GM18526 (cell line): ENCODE measurements at regions not wholly inside any gene's neighbourhood (a gene's known extent, or its start where the extent isn't known, plus 50 kb on each side); places are given as distances from the start of the nearest gene placed in this dataset.

Experiments used
- POLR2A ChIP-seq: IDR thresholded peaks from 3 replicates; pipeline ENCODE4 v1.6.1; 2011; ENCODE audit not compliant: insufficient read length; ENCODE audit errors: extremely low read depth

DNA sequence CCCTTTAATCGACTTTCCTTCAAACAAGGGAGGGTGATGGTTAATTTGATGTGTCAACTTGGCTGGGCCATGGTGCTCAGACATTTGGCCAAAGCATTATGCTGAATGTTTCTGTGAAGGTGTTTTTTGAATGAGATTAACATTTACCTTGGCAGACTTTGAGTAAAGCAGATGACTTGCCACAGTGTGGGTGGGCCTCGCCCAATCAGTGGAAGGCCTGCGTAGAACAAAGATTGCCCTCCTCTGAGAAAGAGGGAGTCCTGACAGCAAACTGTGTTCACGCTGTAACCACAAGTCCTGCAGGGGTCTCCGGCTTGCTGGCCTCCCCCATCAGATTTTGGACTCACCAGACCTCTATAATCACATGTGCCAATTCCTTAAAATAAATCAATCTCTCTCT lies 118.7 kb downstream of the SOX9 start:
- TF ChIP-seq POLR2A: no peak

GRCh38 chr17:72240333-72240732 lies 119.5 kb downstream of the SOX9 start:
- no peak for TF ChIP-seq POLR2A

GRCh38 chr17:72244494-72244893 lies 123.7 kb downstream of the SOX9 start:
- no peak for TF ChIP-seq POLR2A

DNA sequence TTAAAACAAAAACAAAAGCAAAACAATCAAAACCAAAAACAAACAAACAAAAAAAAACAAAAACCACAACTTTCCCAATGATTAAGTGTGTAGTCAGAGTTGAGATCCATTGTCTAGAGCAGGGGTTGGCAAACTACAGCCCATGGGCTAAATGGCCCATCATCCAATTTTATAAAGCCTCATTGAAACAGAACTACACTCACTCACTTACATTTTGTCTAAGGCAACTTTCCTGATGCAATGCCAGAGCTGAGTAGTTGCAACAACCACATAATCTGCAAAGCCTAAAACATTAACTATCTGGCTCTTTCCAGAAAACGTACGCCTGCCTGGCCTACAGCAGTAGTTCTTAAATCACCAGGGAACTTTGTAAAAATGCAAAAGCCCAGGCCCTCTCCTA lies 124.1 kb downstream of the SOX9 start:
- no peak for TF ChIP-seq POLR2A

- no peak for TF ChIP-seq POLR2A
Measured at GRCh38 chr17:72249441-72249840, 128.6 kb downstream of the SOX9 start.

DNA sequence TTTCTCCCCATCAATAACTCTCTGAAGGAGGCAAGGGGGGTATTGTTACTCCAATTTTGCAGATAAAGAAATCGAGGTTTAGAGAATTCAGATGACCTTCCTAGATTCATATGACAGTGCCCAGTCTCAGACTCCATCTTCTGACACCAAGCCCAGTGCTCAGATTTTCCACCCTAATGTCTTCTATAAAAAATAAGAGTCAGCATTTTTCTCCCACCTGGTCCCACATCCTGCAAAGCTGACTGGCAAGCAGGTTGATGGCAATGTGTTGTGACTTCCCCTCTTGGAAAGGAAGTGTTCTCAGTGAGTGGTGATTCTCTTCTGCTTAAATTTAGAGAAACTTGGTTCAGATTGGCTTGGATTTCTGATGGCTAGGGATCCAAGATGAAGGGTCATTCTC lies 129.4 kb downstream of the SOX9 start:
- TF ChIP-seq POLR2A: no peak

GRCh38 chr17:72253597-72253996 lies 132.8 kb downstream of the SOX9 start:
- TF ChIP-seq POLR2A: no peak

- no peak for TF ChIP-seq POLR2A
Measured at GRCh38 chr17:72254808-72255449, 134.1 kb downstream of the SOX9 start.

GRCh38 chr17:72255481-72255880 lies 134.7 kb downstream of the SOX9 start:
- TF ChIP-seq POLR2A: no peak

DNA sequence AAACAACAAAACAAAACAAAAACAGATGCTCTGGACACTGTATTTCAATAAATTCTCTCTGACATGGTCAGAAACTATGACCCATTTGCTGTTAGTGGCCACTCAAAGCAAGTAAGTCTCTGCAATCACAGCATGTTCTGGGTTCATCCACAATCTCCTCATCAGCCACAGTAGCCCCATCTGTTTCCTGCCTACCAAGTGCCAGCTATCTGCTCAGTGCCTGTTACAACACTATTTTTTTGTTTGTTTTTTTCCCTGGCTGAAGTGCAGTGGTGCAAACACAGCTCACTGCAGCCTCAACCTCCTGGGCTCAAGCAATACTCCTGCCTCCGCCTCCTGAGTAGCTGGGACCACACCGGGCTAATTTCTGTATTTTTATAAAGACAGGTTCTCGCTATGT lies 137.9 kb downstream of the SOX9 start:
- no peak for TF ChIP-seq POLR2A

GRCh38 chr17:72259922-72260321 lies 139.1 kb downstream of the SOX9 start:
- no peak for TF ChIP-seq POLR2A

- no peak for TF ChIP-seq POLR2A
Measured at GRCh38 chr17:72262766-72263165, 141.9 kb downstream of the SOX9 start.

- TF ChIP-seq POLR2A: no peak
Measured at GRCh38 chr17:72264682-72265405, 144.0 kb downstream of the SOX9 start.

DNA sequence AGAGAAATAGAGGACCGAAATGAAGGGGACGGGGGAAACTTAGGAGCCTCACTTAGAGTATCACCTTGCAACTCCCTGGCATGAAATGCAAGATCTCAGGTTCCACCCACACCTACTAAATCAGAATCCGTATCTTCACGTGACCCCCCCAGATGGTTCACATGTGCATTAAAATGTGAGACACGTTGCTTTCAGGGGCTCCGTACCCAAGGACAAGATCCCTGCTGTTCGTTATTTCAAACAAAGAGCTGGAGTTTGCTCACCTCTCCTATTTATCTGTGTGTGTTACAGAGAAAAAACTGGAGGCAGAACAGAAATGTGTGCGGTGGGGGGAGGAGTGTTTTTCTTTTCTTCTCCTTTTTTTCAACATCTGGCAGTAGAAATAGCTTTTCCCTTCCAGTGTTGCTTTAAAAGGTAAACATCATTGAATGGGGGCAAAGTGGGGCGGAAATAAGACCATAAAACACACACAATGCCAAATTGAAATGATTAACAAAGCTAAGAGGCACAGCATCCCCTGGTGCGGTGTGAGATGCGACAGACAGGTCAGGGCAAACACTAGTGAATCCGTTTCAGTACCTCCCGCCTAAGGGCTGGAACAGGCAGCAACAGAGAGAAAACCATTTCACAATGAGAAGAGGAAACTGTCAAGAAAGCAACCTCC lies 145.4 kb downstream of the SOX9 start:
- no peak for TF ChIP-seq POLR2A

DNA sequence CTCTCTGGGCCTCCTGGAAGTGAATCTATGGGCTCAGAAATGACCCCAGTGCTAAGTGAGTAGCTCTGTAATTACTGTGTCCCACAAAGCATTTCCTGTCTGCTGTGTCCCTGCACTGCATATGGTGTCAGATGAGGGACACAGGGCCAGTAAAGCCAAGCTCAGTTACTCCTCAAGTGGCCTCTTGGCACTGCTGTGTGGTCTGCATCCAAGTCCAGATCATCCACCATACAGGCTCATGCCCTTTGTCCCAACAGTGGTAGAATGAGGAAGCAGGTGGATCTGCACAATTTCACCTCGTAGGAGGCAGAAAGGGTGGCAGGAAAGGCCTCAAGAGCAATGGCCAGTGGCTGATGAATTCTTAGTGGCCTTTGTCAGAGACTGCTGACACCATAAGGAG lies 146.8 kb downstream of the SOX9 start:
- no peak for TF ChIP-seq POLR2A

- no peak for TF ChIP-seq POLR2A
Measured at GRCh38 chr17:72268431-72268830, 147.6 kb downstream of the SOX9 start.
